ENCODE measurements at regions not wholly inside any gene's neighbourhood (a gene's known extent, or its start where the extent isn't known, plus 50 kb on each side); places are given as distances from the start of the nearest gene placed in this dataset.
"Not testable (repeated sequence)": the region's sequence is repeated elsewhere in the genome, so short reads cannot be mapped to it uniquely, and the experiment has no call there.

DNA sequence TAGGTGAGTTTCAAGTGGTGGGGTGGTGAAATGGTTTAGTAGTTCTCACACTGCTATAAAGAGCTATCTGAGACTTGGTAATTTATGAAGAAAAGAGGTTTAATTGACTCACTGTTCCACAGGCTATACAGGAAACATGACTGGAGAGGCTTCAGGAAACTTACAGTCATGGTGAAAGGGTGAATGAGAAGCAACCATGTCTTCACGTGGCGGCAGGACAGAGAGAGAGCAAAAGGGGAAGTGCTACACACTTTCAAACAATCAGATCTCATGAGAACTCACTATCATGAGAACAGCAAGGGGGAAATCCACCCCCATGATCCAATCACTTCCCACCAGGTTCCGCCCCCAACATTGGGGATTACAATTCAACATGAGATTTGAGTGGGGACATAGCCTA is 67.3 kb upstream of the KCNA1 start:
- not testable (repeated sequence) for H3K9me3 ChIP-seq (ENCODE audit: control insufficient read depth in 2 of 2, low read length in 2 of 2); H3K27ac ChIP-seq (ENCODE audit: low read length); H3K4me3 ChIP-seq (ENCODE audit: low read length in 2 of 2); H3K4me1 ChIP-seq (ENCODE audit: control insufficient read depth, insufficient read depth, low read length); H3K27me3 ChIP-seq (ENCODE audit: control insufficient read depth in 1 of 2, insufficient read depth in 2 of 2, low read length in 2 of 2); H3K36me3 ChIP-seq (ENCODE audit: control insufficient read depth in 2 of 2, insufficient read depth in 2 of 2, low read length in 2 of 2); H3K9ac ChIP-seq (ENCODE audit: low read length in 2 of 2)

- Histone ChIP-seq H3K9ac (ENCODE audit: low read length in 2 of 2) (no peak overlapping the region), H3K4me3 (ENCODE audit: low read length in 2 of 2) (no peak overlapping the region), H3K9me3 (ENCODE audit: control insufficient read depth in 2 of 2, low read length in 2 of 2) (no peaks in the 10 kb centered on the region)
These were observed 65.8 kb upstream of the KCNA1 start for GRCh38 chr12:4843907-4844306.

DNA sequence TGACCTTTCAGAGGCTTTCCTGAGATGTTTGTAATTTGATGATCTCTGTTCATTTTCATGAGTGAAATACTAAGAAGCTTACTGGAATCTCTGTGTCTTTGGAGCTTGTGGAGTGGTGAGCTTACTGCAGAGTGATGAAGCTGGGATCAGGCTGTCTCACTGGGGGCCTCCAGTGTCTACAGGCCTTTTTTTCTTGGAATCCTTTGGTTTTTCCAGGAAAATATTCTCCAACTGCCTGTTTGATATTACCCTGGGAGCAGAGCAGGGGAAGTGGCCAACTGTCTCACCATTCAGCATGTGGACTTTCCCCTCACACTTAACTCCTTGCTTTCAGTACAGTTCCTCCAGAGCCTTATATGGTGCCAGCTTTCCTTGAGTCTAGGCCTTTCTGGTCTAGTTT is 62.0 kb upstream of the KCNA1 start:
- Histone ChIP-seq H3K36me3 (ENCODE audit: control insufficient read depth in 2 of 2, insufficient read depth in 2 of 2, low read length in 2 of 2) (no peaks in the 10 kb centered on the region), H3K9me3 (ENCODE audit: control insufficient read depth in 2 of 2, low read length in 2 of 2) (no peaks in the 10 kb centered on the region), H3K27ac (ENCODE audit: low read length) (no peak overlapping the region), H3K4me3 (ENCODE audit: low read length in 2 of 2) (no peak overlapping the region), H3K9ac (ENCODE audit: low read length in 2 of 2) (no peak overlapping the region), H3K4me1 (ENCODE audit: control insufficient read depth, insufficient read depth, low read length) (no peaks in the 10 kb centered on the region), H3K27me3 (ENCODE audit: control insufficient read depth in 1 of 2, insufficient read depth in 2 of 2, low read length in 2 of 2) (peaks cover 0 to 2% of the 10 kb centered on the region in 2 donors)

More at GRCh38 chr12:4843907-4844306, 65.8 kb upstream of the KCNA1 start:
- H3K36me3 ChIP-seq (ENCODE audit: control insufficient read depth in 2 of 2, insufficient read depth in 2 of 2, low read length in 2 of 2) = no peaks in the 10 kb centered on the region
- H3K27ac ChIP-seq (ENCODE audit: low read length) = no peak overlapping the region
- no peaks in the 10 kb centered on the region for H3K4me1 ChIP-seq (ENCODE audit: control insufficient read depth, insufficient read depth, low read length)
- H3K27me3 ChIP-seq (ENCODE audit: control insufficient read depth in 1 of 2, insufficient read depth in 2 of 2, low read length in 2 of 2) = no peaks in the 10 kb centered on the region

GRCh38 chr12:4849115-4849541 is 60.6 kb upstream of the KCNA1 start:
- H3K27ac ChIP-seq (ENCODE audit: low read length) = no peak overlapping the region
- no peak overlapping the region for H3K4me3 ChIP-seq (ENCODE audit: low read length in 2 of 2)
- H3K36me3 ChIP-seq (ENCODE audit: control insufficient read depth in 2 of 2, insufficient read depth in 2 of 2, low read length in 2 of 2) = no peaks in the 10 kb centered on the region
- peaks cover 0 to 2% of the 10 kb centered on the region in 2 donors for H3K27me3 ChIP-seq (ENCODE audit: control insufficient read depth in 1 of 2, insufficient read depth in 2 of 2, low read length in 2 of 2)
- no peaks in the 10 kb centered on the region for H3K4me1 ChIP-seq (ENCODE audit: control insufficient read depth, insufficient read depth, low read length)
- H3K9ac ChIP-seq (ENCODE audit: low read length in 2 of 2) = no peak overlapping the region
- H3K9me3 ChIP-seq (ENCODE audit: control insufficient read depth in 2 of 2, low read length in 2 of 2) = no peaks in the 10 kb centered on the region

DNA sequence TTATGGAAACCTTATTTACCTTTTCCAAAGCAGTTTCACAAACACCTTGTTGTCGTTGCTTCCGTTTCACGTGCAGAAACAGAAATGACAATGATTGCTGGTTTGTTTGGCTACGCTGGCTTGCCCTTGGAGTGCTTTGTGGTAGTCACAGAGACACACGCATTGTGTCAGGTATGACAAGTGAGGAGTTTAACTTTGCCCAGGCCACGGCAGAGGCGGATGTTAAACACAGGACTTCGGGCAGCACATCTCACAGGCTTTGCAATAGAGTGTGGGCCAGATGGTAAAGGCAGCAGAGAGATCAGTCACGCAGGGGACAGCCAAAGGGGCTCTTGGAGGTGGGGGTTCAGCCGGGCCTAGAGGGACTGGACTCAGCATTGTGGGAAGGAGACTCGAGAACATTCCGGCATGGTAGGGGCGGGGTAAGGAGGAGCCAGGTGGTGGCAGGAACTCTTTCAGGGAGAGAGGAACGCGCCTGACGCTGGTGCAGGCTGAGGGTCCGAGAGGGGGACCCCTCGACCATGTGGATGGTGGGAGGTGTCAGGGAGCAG is 59.8 kb upstream of the KCNA1 start:
- Histone ChIP-seq H3K9ac (ENCODE audit: low read length in 2 of 2) (no peak overlapping the region), H3K9me3 (ENCODE audit: control insufficient read depth in 2 of 2, low read length in 2 of 2) (no peaks in the 10 kb centered on the region), H3K4me1 (ENCODE audit: control insufficient read depth, insufficient read depth, low read length) (no peaks in the 10 kb centered on the region), H3K36me3 (ENCODE audit: control insufficient read depth in 2 of 2, insufficient read depth in 2 of 2, low read length in 2 of 2) (no peaks in the 10 kb centered on the region), H3K27me3 (ENCODE audit: control insufficient read depth in 1 of 2, insufficient read depth in 2 of 2, low read length in 2 of 2) (peaks cover 0 to 2% of the 10 kb centered on the region in 2 donors), H3K4me3 (ENCODE audit: low read length in 2 of 2) (no peak overlapping the region), H3K27ac (ENCODE audit: low read length) (no peak overlapping the region)

GRCh38 chr12:4850857-4851380 is 58.8 kb upstream of the KCNA1 start:
- Histone ChIP-seq H3K9ac (ENCODE audit: low read length in 2 of 2) (no peak overlapping the region), H3K4me3 (ENCODE audit: low read length in 2 of 2) (no peak overlapping the region), H3K9me3 (ENCODE audit: control insufficient read depth in 2 of 2, low read length in 2 of 2) (no peaks in the 10 kb centered on the region), H3K36me3 (ENCODE audit: control insufficient read depth in 2 of 2, insufficient read depth in 2 of 2, low read length in 2 of 2) (no peaks in the 10 kb centered on the region), H3K4me1 (ENCODE audit: control insufficient read depth, insufficient read depth, low read length) (peaks cover 4% of the 10 kb centered on the region), H3K27ac (ENCODE audit: low read length) (no peak overlapping the region), H3K27me3 (ENCODE audit: control insufficient read depth in 1 of 2, insufficient read depth in 2 of 2, low read length in 2 of 2) (peaks cover 0 to 2% of the 10 kb centered on the region in 2 donors)

- no peaks in the 10 kb centered on the region for H3K9me3 ChIP-seq (ENCODE audit: control insufficient read depth in 2 of 2, low read length in 2 of 2)
- H3K9ac ChIP-seq (ENCODE audit: low read length in 2 of 2) = no peak overlapping the region
- no peak overlapping the region for H3K27ac ChIP-seq (ENCODE audit: low read length)
- H3K4me1 ChIP-seq (ENCODE audit: control insufficient read depth, insufficient read depth, low read length) = peaks cover 7% of the 10 kb centered on the region
- H3K27me3 ChIP-seq (ENCODE audit: control insufficient read depth in 1 of 2, insufficient read depth in 2 of 2, low read length in 2 of 2) = peaks cover 0 to 2% of the 10 kb centered on the region in 2 donors
- H3K4me3 ChIP-seq (ENCODE audit: low read length in 2 of 2) = no peak overlapping the region
- no peaks in the 10 kb centered on the region for H3K36me3 ChIP-seq (ENCODE audit: control insufficient read depth in 2 of 2, insufficient read depth in 2 of 2, low read length in 2 of 2)
These were observed 57.4 kb upstream of the KCNA1 start for GRCh38 chr12:4852308-4852707.

GRCh38 chr12:4852911-4853310 is 56.8 kb upstream of the KCNA1 start:
- Histone ChIP-seq H3K36me3 (ENCODE audit: control insufficient read depth in 2 of 2, insufficient read depth in 2 of 2, low read length in 2 of 2) (no peaks in the 10 kb centered on the region), H3K9ac (ENCODE audit: low read length in 2 of 2) (no peak overlapping the region), H3K27ac (ENCODE audit: low read length) (no peak overlapping the region), H3K9me3 (ENCODE audit: control insufficient read depth in 2 of 2, low read length in 2 of 2) (no peaks in the 10 kb centered on the region), H3K4me3 (ENCODE audit: low read length in 2 of 2) (no peak overlapping the region), H3K4me1 (ENCODE audit: control insufficient read depth, insufficient read depth, low read length) (peaks cover 13% of the 10 kb centered on the region), H3K27me3 (ENCODE audit: control insufficient read depth in 1 of 2, insufficient read depth in 2 of 2, low read length in 2 of 2) (peaks cover 0 to 2% of the 10 kb centered on the region in 2 donors)

- Histone ChIP-seq H3K9ac (ENCODE audit: low read length in 2 of 2) (no peak overlapping the region), H3K27me3 (ENCODE audit: control insufficient read depth in 1 of 2, insufficient read depth in 2 of 2, low read length in 2 of 2) (no peaks in the 10 kb centered on the region), H3K4me1 (ENCODE audit: control insufficient read depth, insufficient read depth, low read length) (peaks cover 34% of the 10 kb centered on the region), H3K27ac (ENCODE audit: low read length) (no peak overlapping the region), H3K9me3 (ENCODE audit: control insufficient read depth in 2 of 2, low read length in 2 of 2) (no peaks in the 10 kb centered on the region), H3K36me3 (ENCODE audit: control insufficient read depth in 2 of 2, insufficient read depth in 2 of 2, low read length in 2 of 2) (no peaks in the 10 kb centered on the region), H3K4me3 (ENCODE audit: low read length in 2 of 2) (no peak overlapping the region)
These were observed 54.4 kb upstream of the KCNA1 start for GRCh38 chr12:4855121-4855924.

DNA sequence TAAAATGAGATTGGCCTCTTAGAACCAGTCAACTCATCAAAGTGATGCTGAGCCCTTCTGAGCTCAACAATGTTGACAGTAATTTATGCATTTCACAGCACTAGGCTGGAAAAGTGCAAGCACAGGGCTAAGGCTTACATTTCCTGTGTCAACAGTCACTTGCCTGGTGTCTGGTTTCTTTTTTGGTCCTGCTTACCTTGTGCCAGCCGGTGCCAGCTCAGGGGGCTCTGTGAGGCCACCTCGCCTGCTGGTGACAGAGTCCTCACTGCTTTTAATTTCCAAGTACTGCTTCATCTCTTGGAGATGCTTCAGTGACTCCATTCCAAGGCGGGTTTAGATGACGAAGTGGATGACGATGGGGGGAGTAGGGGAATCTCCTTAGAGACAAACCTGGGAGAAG is 53.1 kb upstream of the KCNA1 start:
- H3K27me3 ChIP-seq (ENCODE audit: control insufficient read depth in 1 of 2, insufficient read depth in 2 of 2, low read length in 2 of 2) = no peaks in the 10 kb centered on the region
- H3K9ac ChIP-seq (ENCODE audit: low read length in 2 of 2) = no peak overlapping the region
- H3K27ac ChIP-seq (ENCODE audit: low read length) = no peak overlapping the region
- no peak overlapping the region for H3K4me3 ChIP-seq (ENCODE audit: low read length in 2 of 2)
- H3K4me1 ChIP-seq (ENCODE audit: control insufficient read depth, insufficient read depth, low read length) = peaks cover 44% of the 10 kb centered on the region
- H3K9me3 ChIP-seq (ENCODE audit: control insufficient read depth in 2 of 2, low read length in 2 of 2) = no peaks in the 10 kb centered on the region
- no peaks in the 10 kb centered on the region for H3K36me3 ChIP-seq (ENCODE audit: control insufficient read depth in 2 of 2, insufficient read depth in 2 of 2, low read length in 2 of 2)

All from stomach smooth muscle (tissue), 2 donors.